Bronchial epithelial cell (primary cell): ENCODE measurements at regions not wholly inside any gene's neighbourhood (a gene's known extent, or its start where the extent isn't known, plus 50 kb on each side); places are given as distances from the start of the nearest gene placed in this dataset.

Experiments
- DNase-seq: peaks from one replicate; pipeline ENCODE4 v3.0.0-alpha.2; 2010; ENCODE audit warnings: low read depth
- FAIRE-seq: peaks from 2 replicates; lab custom pipeline; 2011; peaks lifted over from hg19 to GRCh38; lab: Jason Lieb, UNC
- H3K27me3 ChIP-seq: 2 replicates; pipeline ENCODE4 v1.5.1; 2011; ENCODE audit warnings: low read length; ENCODE audit not compliant: control insufficient read depth, insufficient read depth
- H3K36me3 ChIP-seq: 2 replicates; pipeline ENCODE4 v1.5.1; 2011; ENCODE audit warnings: low read length; ENCODE audit not compliant: control insufficient read depth, insufficient read depth
- H3K4me3 ChIP-seq: 2 replicates; pipeline ENCODE4 v1.5.1; 2011; ENCODE audit warnings: mild to moderate bottlenecking, low read depth, low read length, control low read depth
- TF ChIP-seq, protein P1 (sequence below): IDR thresholded peaks from 2 replicates; pipeline ENCODE4 v1.5.1; 2011; ENCODE audit warnings: mild to moderate bottlenecking, moderate library complexity, low read length, control low read depth, inconsistent platforms; ENCODE audit not compliant: insufficient read depth, severe bottlenecking

DNA sequence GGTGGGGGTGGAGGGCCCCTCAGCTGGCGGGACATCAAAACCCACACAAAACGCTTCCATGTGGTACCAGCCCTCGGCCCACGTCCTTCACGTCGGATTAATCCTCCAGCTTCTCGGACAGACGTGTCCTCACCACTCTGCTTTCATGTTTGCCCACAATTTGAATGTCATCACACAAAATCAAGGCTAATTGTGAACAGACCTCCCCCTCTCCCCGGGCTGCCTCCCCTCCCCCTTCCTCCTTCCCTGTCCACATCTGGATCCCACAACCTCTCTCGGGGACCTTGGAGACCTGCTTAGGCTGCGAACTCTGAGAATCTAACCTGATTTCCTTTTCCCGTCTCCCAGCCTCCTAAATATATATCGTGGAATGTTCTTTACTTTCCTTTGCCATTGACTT is 262.9 kb downstream of the MN1 start:
- FAIRE-seq (peak; percentile 40), DNase-seq (no peak)
- Histone ChIP-seq H3K36me3 (no peaks in the 10 kb centered on the region), H3K27me3 (no peaks in the 10 kb centered on the region), H3K4me3 (no peak overlapping the region)
- TF ChIP-seq, protein P1, sequence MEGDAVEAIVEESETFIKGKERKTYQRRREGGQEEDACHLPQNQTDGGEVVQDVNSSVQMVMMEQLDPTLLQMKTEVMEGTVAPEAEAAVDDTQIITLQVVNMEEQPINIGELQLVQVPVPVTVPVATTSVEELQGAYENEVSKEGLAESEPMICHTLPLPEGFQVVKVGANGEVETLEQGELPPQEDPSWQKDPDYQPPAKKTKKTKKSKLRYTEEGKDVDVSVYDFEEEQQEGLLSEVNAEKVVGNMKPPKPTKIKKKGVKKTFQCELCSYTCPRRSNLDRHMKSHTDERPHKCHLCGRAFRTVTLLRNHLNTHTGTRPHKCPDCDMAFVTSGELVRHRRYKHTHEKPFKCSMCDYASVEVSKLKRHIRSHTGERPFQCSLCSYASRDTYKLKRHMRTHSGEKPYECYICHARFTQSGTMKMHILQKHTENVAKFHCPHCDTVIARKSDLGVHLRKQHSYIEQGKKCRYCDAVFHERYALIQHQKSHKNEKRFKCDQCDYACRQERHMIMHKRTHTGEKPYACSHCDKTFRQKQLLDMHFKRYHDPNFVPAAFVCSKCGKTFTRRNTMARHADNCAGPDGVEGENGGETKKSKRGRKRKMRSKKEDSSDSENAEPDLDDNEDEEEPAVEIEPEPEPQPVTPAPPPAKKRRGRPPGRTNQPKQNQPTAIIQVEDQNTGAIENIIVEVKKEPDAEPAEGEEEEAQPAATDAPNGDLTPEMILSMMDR: no peak

- peak; percentile 50 for FAIRE-seq
- Histone ChIP-seq H3K27me3 (no peaks in the 10 kb centered on the region), H3K4me3 (no peak overlapping the region), H3K36me3 (no peaks in the 10 kb centered on the region)
- no peak for DNase-seq
- TF ChIP-seq, protein P1: no peak
These were observed 261.3 kb downstream of the MN1 start for GRCh38 chr22:27540247-27540646.

DNA sequence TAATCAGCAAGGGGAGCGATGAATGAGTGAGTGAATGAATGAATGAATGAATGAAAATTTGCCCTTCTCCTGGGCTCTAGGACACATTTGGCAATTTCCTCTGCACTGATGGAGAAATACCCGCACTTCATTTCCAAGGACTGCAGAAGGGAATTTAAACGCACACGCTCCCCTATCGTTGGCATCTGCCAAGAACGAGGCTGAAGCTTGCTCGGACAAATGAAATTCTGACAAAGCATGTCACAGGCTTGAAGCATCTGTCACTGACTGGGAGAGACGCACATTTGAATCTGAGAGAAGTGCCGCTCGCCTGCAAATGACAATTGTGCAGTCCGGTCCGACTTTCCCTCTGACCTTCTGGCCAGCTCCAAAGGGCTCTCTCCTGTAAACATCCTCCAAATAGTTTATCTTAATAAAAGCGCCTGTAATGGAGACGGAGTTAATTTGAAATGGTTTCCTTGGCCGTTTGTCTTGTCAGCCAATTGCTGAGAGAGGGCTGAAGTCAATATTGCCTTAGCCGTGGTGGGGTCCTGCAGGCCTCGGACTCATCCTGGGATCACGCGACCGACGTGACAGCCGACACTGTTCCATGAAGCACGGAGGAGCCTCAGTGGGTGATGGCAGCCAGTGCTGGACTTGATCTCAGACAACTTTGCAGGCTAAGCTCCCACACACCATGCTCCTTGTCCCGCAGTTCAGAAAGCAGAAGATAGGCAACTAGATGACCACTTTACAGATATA is 260.7 kb downstream of the MN1 start:
- FAIRE-seq: no peak

DNA sequence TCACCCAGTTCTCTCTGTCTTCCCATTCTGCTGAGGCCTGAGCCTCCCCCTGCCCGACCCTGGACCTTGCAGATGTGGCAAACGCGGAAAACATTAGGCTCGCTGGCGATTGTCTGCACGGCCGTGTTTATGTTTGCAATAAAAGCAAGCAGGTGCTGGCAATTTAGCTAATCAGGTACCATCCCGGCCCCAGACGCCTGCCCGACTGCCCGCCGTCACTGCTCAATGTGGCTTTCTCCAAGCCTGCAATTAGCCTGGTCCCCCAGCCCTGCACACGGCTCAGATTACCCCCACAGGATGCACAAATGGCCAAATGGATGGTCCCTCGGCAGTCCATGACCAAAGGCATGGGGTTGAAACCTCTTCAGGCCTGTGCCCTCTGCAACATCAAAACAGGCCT is 259.7 kb downstream of the MN1 start:
- DNase-seq (no peak), FAIRE-seq (no peak)
- TF ChIP-seq, protein P1: no peak
- Histone ChIP-seq H3K36me3 (no peaks in the 10 kb centered on the region), H3K27me3 (no peaks in the 10 kb centered on the region), H3K4me3 (no peak overlapping the region)

More for the DNA sequence above, 260.7 kb downstream of the MN1 start:
- Histone ChIP-seq H3K27me3 (no peaks in the 10 kb centered on the region), H3K4me3 (no peak overlapping the region), H3K36me3 (no peaks in the 10 kb centered on the region)
- no peak for DNase-seq
- TF ChIP-seq, protein P1: no peak

DNA sequence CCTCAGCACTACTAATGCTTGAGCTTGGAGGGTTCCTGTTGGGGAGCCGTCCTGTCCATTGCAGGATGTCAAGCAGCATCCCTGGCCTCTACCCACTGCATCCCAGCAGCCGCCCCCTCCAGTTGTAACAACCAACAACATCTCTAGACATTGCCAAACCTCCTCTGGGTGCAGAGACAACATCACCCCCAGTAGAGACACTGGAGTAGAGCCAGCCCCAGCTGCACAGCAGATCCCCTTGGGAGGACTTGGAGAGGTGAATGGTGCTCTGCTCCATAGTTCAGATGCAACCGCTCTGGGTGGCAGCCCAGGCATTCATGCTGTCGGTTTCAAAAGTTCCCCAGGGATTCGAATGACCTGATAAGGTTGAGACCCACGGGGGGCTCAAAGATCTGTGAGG is 259.0 kb downstream of the MN1 start:
- H3K27me3 ChIP-seq: no peaks in the 10 kb centered on the region
- TF ChIP-seq, protein P1: no peak
- DNase-seq (no peak), FAIRE-seq (no peak)
- no peaks in the 10 kb centered on the region for H3K36me3 ChIP-seq
- no peak overlapping the region for H3K4me3 ChIP-seq

- TF ChIP-seq, protein P1: no peak
- Histone ChIP-seq H3K36me3 (no peaks in the 10 kb centered on the region), H3K4me3 (no peak overlapping the region), H3K27me3 (no peaks in the 10 kb centered on the region)
- FAIRE-seq: no peak
- DNase-seq: no peak
These were observed 258.1 kb downstream of the MN1 start for GRCh38 chr22:27543460-27543859.
